ENCODE measurements at regions not wholly inside any gene's neighbourhood (a gene's known extent, or its start where the extent isn't known, plus 50 kb on each side); places are given as distances from the start of the nearest gene placed in this dataset.
"Not testable (repeated sequence)": the region's sequence is repeated elsewhere in the genome, so short reads cannot be mapped to it uniquely, and the experiment has no call there.

- DNase-seq (ENCODE audit: low read depth in 2 of 2), result no peak
Observed at GRCh38 chr7:24134535-24134934, 149.5 kb upstream of the NPY start.

GRCh38 chr7:24135003-24135817, 148.8 kb upstream of the NPY start:
- DNase-seq (ENCODE audit: low read depth in 2 of 2), result no peak

- no peak for DNase-seq (ENCODE audit: low read depth in 2 of 2)
Observed at GRCh38 chr7:24137338-24137737, 146.7 kb upstream of the NPY start.

GRCh38 chr7:24138343-24138742, 145.6 kb upstream of the NPY start:
- DNase-seq (ENCODE audit: low read depth in 2 of 2), result no peak

GRCh38 chr7:24140001-24140400, 144.0 kb upstream of the NPY start:
- no peak for DNase-seq (ENCODE audit: low read depth in 2 of 2)

GRCh38 chr7:24141874-24142509, 142.0 kb upstream of the NPY start:
- no peak for DNase-seq (ENCODE audit: low read depth in 2 of 2)

- no peak for DNase-seq (ENCODE audit: low read depth in 2 of 2)
Observed at GRCh38 chr7:24143547-24143946, 140.4 kb upstream of the NPY start.

- DNase-seq (ENCODE audit: low read depth in 2 of 2), result no peak
Observed at GRCh38 chr7:24151944-24152343, 132.0 kb upstream of the NPY start.

- no peak for DNase-seq (ENCODE audit: low read depth in 2 of 2)
Observed at GRCh38 chr7:24152356-24152755, 131.6 kb upstream of the NPY start.

- no peak for DNase-seq (ENCODE audit: low read depth in 2 of 2)
Observed at GRCh38 chr7:24152877-24153472, 131.0 kb upstream of the NPY start.

GRCh38 chr7:24157666-24158065, 126.3 kb upstream of the NPY start:
- no peak for DNase-seq (ENCODE audit: low read depth in 2 of 2)

GRCh38 chr7:24158975-24159374, 125.0 kb upstream of the NPY start:
- no peak for DNase-seq (ENCODE audit: low read depth in 2 of 2)

GRCh38 chr7:24164401-24164800, 119.6 kb upstream of the NPY start:
- DNase-seq (ENCODE audit: low read depth in 2 of 2), result no peak

GRCh38 chr7:24169077-24169624, 114.8 kb upstream of the NPY start:
- no peak for DNase-seq (ENCODE audit: low read depth in 2 of 2)

GRCh38 chr7:24171951-24172350, 112.0 kb upstream of the NPY start:
- DNase-seq (ENCODE audit: low read depth in 2 of 2), result not testable (repeated sequence)

GRCh38 chr7:24172856-24173255, 111.1 kb upstream of the NPY start:
- no peak for DNase-seq (ENCODE audit: low read depth in 2 of 2)

GRCh38 chr7:24175603-24176002, 108.4 kb upstream of the NPY start:
- DNase-seq (ENCODE audit: low read depth in 2 of 2), result no peak

GRCh38 chr7:24178811-24179570, 105.0 kb upstream of the NPY start:
- DNase-seq (ENCODE audit: low read depth in 2 of 2), result no peak

- no peak for DNase-seq (ENCODE audit: low read depth in 2 of 2)
Observed at GRCh38 chr7:24191362-24191761, 92.6 kb upstream of the NPY start.

GRCh38 chr7:24192053-24192452, 91.9 kb upstream of the NPY start:
- no peak for DNase-seq (ENCODE audit: low read depth in 2 of 2)

GRCh38 chr7:24192691-24193090, 91.3 kb upstream of the NPY start:
- DNase-seq (ENCODE audit: low read depth in 2 of 2), result no peak

- no peak for DNase-seq (ENCODE audit: low read depth in 2 of 2)
Observed at GRCh38 chr7:24197852-24198251, 86.1 kb upstream of the NPY start.

All from stimulated activated CD4-positive, alpha-beta T cell treated with anti-CD3 and anti-CD28 coated beads, Interleukin-12 subunit alpha, Interleukin-12 subunit beta, amount 100 ng/mL, for 24 hours (primary cell).